HG02852 (cell line): ENCODE measurements at regions not wholly inside any gene's neighbourhood (a gene's known extent, or its start where the extent isn't known, plus 50 kb on each side); places are given as distances from the start of the nearest gene placed in this dataset.
A peak's percentile ranks its signal among the peaks of the same experiment; 100 is the strongest.

Source experiments
- ATAC-seq: cut with Tn5 transposase; IDR thresholded peaks from one replicate; pipeline ENCODE4 v1.9.1; 2021; ENCODE audit warnings: mild to moderate bottlenecking, moderate library complexity; ENCODE audit not compliant: unreplicated experiment

- ATAC-seq = no peak
These were observed 224.1 kb upstream of the ARHGAP24 start for GRCh38 chr4:85250852-85251251.

- no peak for ATAC-seq
These were observed 217.1 kb upstream of the ARHGAP24 start for GRCh38 chr4:85257817-85258370.

- ATAC-seq = no peak
These were observed 214.9 kb upstream of the ARHGAP24 start for GRCh38 chr4:85260064-85260463.

- no peak for ATAC-seq
These were observed 209.7 kb upstream of the ARHGAP24 start for GRCh38 chr4:85265234-85265633.

GRCh38 chr4:85268188-85268587, 206.8 kb upstream of the ARHGAP24 start:
- no peak for ATAC-seq

- ATAC-seq = no peak
These were observed 206.0 kb upstream of the ARHGAP24 start for GRCh38 chr4:85268961-85269360.

GRCh38 chr4:85274955-85275354, 200.0 kb upstream of the ARHGAP24 start:
- ATAC-seq = no peak

- ATAC-seq = no peak
These were observed 194.0 kb upstream of the ARHGAP24 start for GRCh38 chr4:85280963-85281362.

GRCh38 chr4:85291226-85291625, 183.7 kb upstream of the ARHGAP24 start:
- no peak for ATAC-seq

GRCh38 chr4:85298037-85298436, 176.9 kb upstream of the ARHGAP24 start:
- ATAC-seq = no peak

GRCh38 chr4:85302193-85302736, 172.7 kb upstream of the ARHGAP24 start:
- no peak for ATAC-seq

GRCh38 chr4:85302756-85303155, 172.2 kb upstream of the ARHGAP24 start:
- no peak for ATAC-seq

GRCh38 chr4:85318415-85318814, 156.5 kb upstream of the ARHGAP24 start:
- no peak for ATAC-seq

GRCh38 chr4:85358831-85359230, 116.1 kb upstream of the ARHGAP24 start:
- ATAC-seq = no peak

- no peak for ATAC-seq
These were observed 112.4 kb upstream of the ARHGAP24 start for GRCh38 chr4:85362550-85362949.

GRCh38 chr4:85367815-85368214, 107.1 kb upstream of the ARHGAP24 start:
- no peak for ATAC-seq

- no peak for ATAC-seq
These were observed 106.7 kb upstream of the ARHGAP24 start for GRCh38 chr4:85368240-85368639.

- no peak for ATAC-seq
These were observed 106.0 kb upstream of the ARHGAP24 start for GRCh38 chr4:85368932-85369331.

GRCh38 chr4:85369703-85370380, 105.1 kb upstream of the ARHGAP24 start:
- peak; percentile 11 for ATAC-seq

- peak; percentile 98 for ATAC-seq
These were observed 104.4 kb upstream of the ARHGAP24 start for GRCh38 chr4:85370400-85371032.

- ATAC-seq = no peak
These were observed 102.0 kb upstream of the ARHGAP24 start for GRCh38 chr4:85372966-85373365.

GRCh38 chr4:85376285-85376684, 98.7 kb upstream of the ARHGAP24 start:
- ATAC-seq = no peak
